HG02870 (cell line): ENCODE measurements at regions not wholly inside any gene's neighbourhood (a gene's known extent, or its start where the extent isn't known, plus 50 kb on each side); places are given as distances from the start of the nearest gene placed in this dataset.

Experiments used
- ATAC-seq: cut with Tn5 transposase; IDR thresholded peaks from one replicate; pipeline ENCODE4 v1.9.1; 2021; ENCODE audit warnings: mild to moderate bottlenecking, moderate library complexity; ENCODE audit not compliant: unreplicated experiment

GRCh38 chr2:2877427-2877826 is 500.2 kb downstream of the EIPR1 start:
- ATAC-seq: no peak

- ATAC-seq: no peak
These were observed 501.0 kb downstream of the EIPR1 start for GRCh38 chr2:2876331-2877221.

GRCh38 chr2:2875831-2876230 is 501.8 kb downstream of the EIPR1 start:
- ATAC-seq: no peak

- ATAC-seq: no peak
These were observed 502.3 kb downstream of the EIPR1 start for GRCh38 chr2:2875296-2875695.

- no peak for ATAC-seq
These were observed 502.8 kb downstream of the EIPR1 start for GRCh38 chr2:2874805-2875204.

GRCh38 chr2:2874341-2874740 is 503.3 kb downstream of the EIPR1 start:
- no peak for ATAC-seq

GRCh38 chr2:2873450-2873811 is 504.2 kb downstream of the EIPR1 start:
- ATAC-seq: no peak

GRCh38 chr2:2872713-2873449 is 504.7 kb downstream of the EIPR1 start:
- no peak for ATAC-seq

GRCh38 chr2:2872309-2872617 is 505.4 kb downstream of the EIPR1 start:
- no peak for ATAC-seq

- ATAC-seq: no peak
These were observed 505.9 kb downstream of the EIPR1 start for GRCh38 chr2:2871480-2872308.

- no peak for ATAC-seq
These were observed 507.5 kb downstream of the EIPR1 start for GRCh38 chr2:2870106-2870505.

GRCh38 chr2:2869553-2869952 is 508.1 kb downstream of the EIPR1 start:
- no peak for ATAC-seq

- ATAC-seq: no peak
These were observed 509.5 kb downstream of the EIPR1 start for GRCh38 chr2:2868085-2868484.

GRCh38 chr2:2867397-2867979 is 510.1 kb downstream of the EIPR1 start:
- no peak for ATAC-seq

- ATAC-seq: no peak
These were observed 511.2 kb downstream of the EIPR1 start for GRCh38 chr2:2866459-2866858.

- ATAC-seq: no peak
These were observed 515.2 kb downstream of the EIPR1 start for GRCh38 chr2:2862386-2862785.

GRCh38 chr2:2861666-2862240 is 515.9 kb downstream of the EIPR1 start:
- no peak for ATAC-seq

GRCh38 chr2:2860589-2861300 is 516.9 kb downstream of the EIPR1 start:
- ATAC-seq: no peak

GRCh38 chr2:2859732-2860131 is 517.9 kb downstream of the EIPR1 start:
- no peak for ATAC-seq

- ATAC-seq: no peak
These were observed 518.5 kb downstream of the EIPR1 start for GRCh38 chr2:2859164-2859563.
